HPDE6-E6E7 (cell line): ENCODE measurements at regions not wholly inside any gene's neighbourhood (a gene's known extent, or its start where the extent isn't known, plus 50 kb on each side); places are given as distances from the start of the nearest gene placed in this dataset.

ENCODE experiments used
- DNase-seq: peaks from one replicate; pipeline ENCODE4 v3.0.0; 2011; ENCODE audit warnings: missing footprints; ENCODE audit errors: extremely low spot score

- no peak for DNase-seq
Observed at GRCh38 chr2:128368437-128369107, 49.9 kb upstream of the HS6ST1 start.

- no peak for DNase-seq
Observed at GRCh38 chr2:128369108-128369555, 50.5 kb upstream of the HS6ST1 start.

DNA sequence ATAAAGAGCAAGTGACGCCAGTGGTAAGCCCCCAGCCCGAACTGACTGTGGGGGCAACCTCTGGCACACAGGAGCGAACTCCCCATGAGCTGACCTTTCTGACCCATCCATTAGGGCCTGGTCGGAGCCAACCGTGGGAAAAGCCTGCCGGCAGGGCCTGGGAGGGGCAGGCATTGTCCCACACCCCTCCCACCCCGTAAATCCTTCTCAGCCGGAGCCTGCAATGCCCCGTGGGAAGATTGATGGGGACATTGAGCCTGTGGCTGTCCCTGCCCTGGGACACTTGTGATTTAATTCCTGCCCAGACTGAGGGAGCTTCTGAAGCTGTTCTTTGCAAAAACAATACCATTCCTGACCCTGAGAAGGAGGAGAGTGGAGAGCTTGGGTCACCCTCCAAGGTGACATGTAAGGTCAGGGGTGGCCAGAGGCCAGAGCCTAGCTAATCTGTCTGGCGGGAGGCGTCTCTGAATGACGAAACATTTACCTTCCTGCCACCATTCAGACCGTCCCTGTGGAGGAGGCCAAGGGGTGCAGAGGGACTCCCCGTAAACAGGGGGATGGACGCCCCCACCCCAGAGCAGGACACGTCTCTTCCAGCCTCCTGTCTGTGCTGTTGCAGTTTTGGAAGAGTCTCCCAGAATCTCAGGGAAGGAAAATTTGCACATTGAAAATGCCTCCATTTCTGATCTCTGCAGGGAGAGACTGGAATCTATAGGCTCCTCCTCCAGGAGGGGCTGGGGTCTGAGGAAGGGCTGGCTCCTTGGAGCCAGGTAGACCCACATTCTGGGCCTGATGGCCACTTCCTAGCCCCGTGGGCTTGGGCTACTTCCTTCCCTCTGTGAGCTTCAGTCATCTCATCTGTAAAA lies 51.2 kb upstream of the HS6ST1 start:
- DNase-seq: no peak

GRCh38 chr2:128370468-128371247 lies 52.0 kb upstream of the HS6ST1 start:
- no peak for DNase-seq

DNA sequence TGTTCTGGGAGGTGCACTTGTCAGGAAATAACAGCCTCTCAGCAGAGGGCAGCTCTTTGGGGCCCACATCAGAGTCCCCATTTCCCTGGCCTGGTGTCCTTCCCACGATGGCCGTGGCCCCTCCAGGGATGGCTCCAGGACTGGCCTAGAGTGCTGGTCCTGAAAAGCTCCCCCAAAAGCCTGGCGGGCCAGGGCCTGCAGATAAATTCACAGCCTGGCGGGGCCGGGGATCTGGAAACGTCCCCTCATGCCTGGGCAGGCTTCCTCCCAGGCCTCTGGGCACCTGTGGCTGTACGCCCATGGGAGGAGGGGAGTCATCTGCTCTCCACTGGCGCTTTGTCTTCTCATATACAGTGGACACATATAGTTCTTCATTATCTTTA lies 52.6 kb upstream of the HS6ST1 start:
- DNase-seq: no peak

- DNase-seq: no peak
Observed at GRCh38 chr2:128371648-128372345, 53.1 kb upstream of the HS6ST1 start.

- no peak for DNase-seq
Observed at GRCh38 chr2:128372621-128373341, 54.1 kb upstream of the HS6ST1 start.

DNA sequence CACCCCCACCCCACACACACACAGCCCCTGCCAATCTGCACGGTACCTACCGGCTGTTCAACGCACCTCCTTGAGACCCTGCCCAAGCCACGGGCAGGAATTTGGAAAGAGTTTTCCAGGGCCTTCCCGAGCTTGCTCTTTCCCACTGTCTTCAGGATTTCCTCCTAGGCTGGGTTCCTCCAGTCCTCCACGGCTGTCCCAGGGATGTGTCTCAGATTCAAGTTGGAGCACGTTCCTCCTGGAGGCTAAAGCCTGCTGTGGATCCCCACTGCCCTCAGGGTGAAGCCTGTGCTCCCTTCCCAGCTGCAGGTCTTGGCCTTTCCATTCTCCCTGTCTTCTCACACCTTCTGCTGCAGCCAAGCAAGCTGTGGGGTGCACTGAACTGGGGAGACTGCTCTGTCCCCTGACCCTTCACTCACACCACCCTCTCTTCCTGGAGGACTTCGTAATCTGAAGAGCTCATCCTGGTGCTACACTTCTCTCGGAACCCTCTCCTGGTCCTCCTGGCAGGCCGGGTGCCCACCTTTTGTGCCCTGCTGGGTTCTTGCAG lies 54.9 kb upstream of the HS6ST1 start:
- DNase-seq: no peak

GRCh38 chr2:128374001-128374710 lies 55.5 kb upstream of the HS6ST1 start:
- DNase-seq: no peak

DNA sequence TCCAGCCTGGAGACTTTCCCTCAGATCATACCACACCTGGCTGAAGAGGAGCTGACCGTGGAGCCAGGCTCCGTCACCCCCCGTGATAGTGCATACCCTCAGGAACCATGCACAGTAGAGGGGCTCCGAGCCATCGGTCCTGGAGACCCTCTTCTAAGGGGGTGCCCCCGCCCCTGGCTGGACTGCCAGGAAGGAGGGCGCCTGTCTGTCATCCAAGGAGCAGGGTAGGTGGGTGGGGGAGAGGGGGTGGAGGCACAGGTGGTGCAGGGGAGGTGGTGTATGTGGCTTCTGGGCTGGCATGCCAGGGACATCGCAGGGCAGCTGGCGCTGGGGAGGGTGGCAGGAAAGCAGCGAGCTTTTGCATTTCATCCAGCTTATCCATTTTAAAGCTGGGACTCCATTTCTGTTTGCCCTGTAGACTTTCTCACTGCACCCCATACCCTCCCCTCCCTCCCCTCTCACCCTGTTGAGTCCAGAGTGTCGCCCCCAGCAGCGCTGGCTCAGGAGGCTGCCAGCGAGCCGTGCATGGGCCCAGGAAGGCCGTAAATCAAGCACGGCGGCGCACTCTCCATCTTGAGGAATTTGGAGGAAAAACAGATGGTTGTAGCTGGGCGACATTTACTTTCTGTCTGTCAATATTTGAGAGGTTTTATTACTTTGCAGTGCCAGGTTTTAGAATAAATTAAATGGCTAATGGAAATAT lies 56.2 kb upstream of the HS6ST1 start:
- DNase-seq: no peak

- DNase-seq: no peak
Observed at GRCh38 chr2:128375454-128375853, 56.8 kb upstream of the HS6ST1 start.

GRCh38 chr2:128376241-128377041 lies 57.8 kb upstream of the HS6ST1 start:
- no peak for DNase-seq

GRCh38 chr2:128377071-128377910 lies 58.6 kb upstream of the HS6ST1 start:
- no peak for DNase-seq

DNA sequence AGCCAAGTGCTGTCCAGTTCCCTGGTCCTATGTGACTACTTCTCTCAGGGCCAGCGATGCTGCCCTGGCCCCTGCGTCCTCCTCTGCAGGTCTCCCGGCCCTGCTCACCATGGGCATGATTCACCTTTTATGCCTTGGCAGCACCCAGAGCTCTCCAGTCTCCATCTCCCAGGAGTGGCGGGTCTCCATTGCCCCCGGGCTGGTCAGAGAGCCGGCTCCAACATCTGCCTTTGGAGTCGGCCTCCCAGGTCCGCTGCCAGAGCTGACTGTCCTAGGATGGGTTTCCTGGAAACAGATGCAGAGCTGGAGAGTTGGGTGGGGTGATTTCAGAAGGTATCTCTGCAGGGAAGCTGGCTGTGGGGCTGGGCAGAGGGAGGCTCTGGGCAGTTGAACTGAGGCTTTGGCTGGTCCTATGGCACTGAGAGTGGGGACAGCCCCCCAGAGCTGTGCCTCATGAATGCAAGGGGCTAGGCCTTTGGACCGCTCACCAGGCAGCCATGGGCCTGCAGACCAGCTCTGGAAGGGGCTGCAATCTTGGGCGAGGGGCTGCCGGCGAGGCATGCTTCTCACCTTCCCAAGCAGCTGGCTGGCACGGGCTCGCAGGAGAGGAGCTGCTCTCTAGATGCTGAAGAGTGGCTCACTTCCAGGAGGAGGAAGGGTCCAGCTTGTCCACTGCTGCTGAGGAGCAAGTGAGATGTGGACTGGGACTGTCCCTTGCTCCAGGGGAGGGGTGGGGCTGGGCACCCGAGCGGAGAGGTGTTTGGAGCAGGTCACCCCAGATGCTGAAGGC lies 59.8 kb upstream of the HS6ST1 start:
- DNase-seq: no peak

GRCh38 chr2:128379021-128380015 lies 60.6 kb upstream of the HS6ST1 start:
- no peak for DNase-seq
